ENCODE measurements at regions not wholly inside any gene's neighbourhood (a gene's known extent, or its start where the extent isn't known, plus 50 kb on each side); places are given as distances from the start of the nearest gene placed in this dataset.

GRCh38 chr1:54485416-54485815, 62.6 kb upstream of the ACOT11 start:
- no peak overlapping the region for H3K4me3 ChIP-seq (ENCODE audit: low read depth in 1 of 2, low read length in 2 of 2)
- DNase-seq (peak; percentile 23), ATAC-seq (ENCODE audit: insufficient read depth, low read depth) (no peak)
- H3K79me2 ChIP-seq (ENCODE audit: insufficient read depth, low read length) = 0 out of 2 replicates have a peak, but pooled peaks cover 3% of the 10 kb centered on the region
- no peak overlapping the region for H2AFZ ChIP-seq (ENCODE audit: low read depth, low read length)
- peaks cover 59% of the 10 kb centered on the region for H3K4me1 ChIP-seq (ENCODE audit: insufficient read depth, low read length)
- no peaks in the 10 kb centered on the region for H3K27me3 ChIP-seq (ENCODE audit: insufficient read depth, low read length, poor library complexity)
- no peaks in the 10 kb centered on the region for H3K36me3 ChIP-seq (ENCODE audit: insufficient read depth, low read length)
- no peaks in the 10 kb centered on the region for H4K20me1 ChIP-seq (ENCODE audit: insufficient read depth, low read length)
- no peaks in the 10 kb centered on the region for H3K9me3 ChIP-seq (ENCODE audit: insufficient read depth, low read length, severe bottlenecking)
- H3K4me2 ChIP-seq (ENCODE audit: insufficient read depth, low read length) = no peak overlapping the region
- no peak for TF ChIP-seq CTCF (IDR thresholded peaks at IDR 0.05; ENCODE audit: borderline replicate concordance, extremely low read depth, low read length, poor library complexity, severe bottlenecking)
- no peak for TF ChIP-seq EZH2 (IDR thresholded peaks at IDR 0.05; ENCODE audit: borderline replicate concordance, low read depth, low read length, severe bottlenecking)
- no peak overlapping the region; the same call in 1 of the 2 replicates for H3K9ac ChIP-seq (ENCODE audit: low read depth, low read length)
- peak overlapping the region; percentile 41 for H3K27ac ChIP-seq (ENCODE audit: low read length)

GRCh38 chr1:54483875-54484437, 64.1 kb upstream of the ACOT11 start:
- Histone ChIP-seq H3K9ac (ENCODE audit: low read depth, low read length) (no peak overlapping the region), H2AFZ (ENCODE audit: low read depth, low read length) (no peak overlapping the region), H3K27me3 (ENCODE audit: insufficient read depth, low read length, poor library complexity) (no peaks in the 10 kb centered on the region), H3K9me3 (ENCODE audit: insufficient read depth, low read length, severe bottlenecking) (no peaks in the 10 kb centered on the region), H3K27ac (ENCODE audit: low read length) (no peak overlapping the region), H3K4me3 (ENCODE audit: low read depth in 1 of 2, low read length in 2 of 2) (no peak overlapping the region), H3K4me1 (ENCODE audit: insufficient read depth, low read length) (peaks cover 62% of the 10 kb centered on the region), H3K4me2 (ENCODE audit: insufficient read depth, low read length) (no peak overlapping the region), H3K79me2 (ENCODE audit: insufficient read depth, low read length) (0 out of 2 replicates have a peak, but pooled peaks cover 3% of the 10 kb centered on the region), H4K20me1 (ENCODE audit: insufficient read depth, low read length) (no peaks in the 10 kb centered on the region), H3K36me3 (ENCODE audit: insufficient read depth, low read length) (no peaks in the 10 kb centered on the region)
- DNase-seq (no peak), ATAC-seq (ENCODE audit: insufficient read depth, low read depth) (no peak)
- TF ChIP-seq CTCF (IDR thresholded peaks at IDR 0.05; ENCODE audit: borderline replicate concordance, extremely low read depth, low read length, poor library complexity, severe bottlenecking) (no peak), EZH2 (IDR thresholded peaks at IDR 0.05; ENCODE audit: borderline replicate concordance, low read depth, low read length, severe bottlenecking) (no peak)

DNA sequence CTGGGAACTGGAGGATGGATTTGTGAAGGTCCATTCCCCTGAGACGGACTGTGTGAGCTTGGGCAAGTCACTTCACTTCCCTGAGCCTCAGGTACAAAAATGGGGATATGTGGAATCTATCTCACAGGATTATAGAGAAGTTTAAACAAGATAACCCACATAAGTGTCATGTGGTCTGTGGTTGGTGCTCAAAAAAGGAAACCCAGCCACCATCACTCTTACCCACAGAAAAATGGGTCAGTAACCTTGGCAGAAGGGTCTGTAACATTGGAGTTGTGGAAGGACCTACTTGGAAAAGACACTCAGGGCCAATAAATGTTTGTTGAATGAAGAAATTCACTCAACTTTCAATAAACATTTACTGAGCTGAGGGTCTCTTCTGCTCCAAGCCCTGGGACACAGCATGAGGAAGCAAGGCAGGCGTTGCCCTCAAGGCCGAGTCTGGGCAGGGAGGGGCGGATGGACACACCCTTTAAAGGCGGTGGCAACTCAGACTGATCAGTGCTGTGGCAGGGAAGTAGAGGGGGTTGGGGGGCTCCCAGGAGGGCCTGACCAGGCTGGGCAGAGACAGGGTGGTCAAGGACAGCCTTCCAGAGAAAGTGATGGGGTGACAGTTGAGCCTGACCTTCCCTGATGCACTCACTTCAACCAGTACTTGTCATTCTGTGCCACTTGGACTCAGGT, 66.7 kb upstream of the ACOT11 start:
- Histone ChIP-seq H3K27me3 (ENCODE audit: insufficient read depth, low read length, poor library complexity) (no peaks in the 10 kb centered on the region), H3K9ac (ENCODE audit: low read depth, low read length) (peak overlapping the region; percentile 43), H3K79me2 (ENCODE audit: insufficient read depth, low read length) (no peaks in the 10 kb centered on the region), H3K36me3 (ENCODE audit: insufficient read depth, low read length) (no peaks in the 10 kb centered on the region), H2AFZ (ENCODE audit: low read depth, low read length) (no peak overlapping the region), H3K4me2 (ENCODE audit: insufficient read depth, low read length) (peak overlapping the region; percentile 48), H3K27ac (ENCODE audit: low read length) (peak overlapping the region; percentile 87), H3K4me3 (ENCODE audit: low read depth in 1 of 2, low read length in 2 of 2) (peak overlapping the region in 1 of 2 experiments; percentile 1; a peak in 1 of 4 replicates), H4K20me1 (ENCODE audit: insufficient read depth, low read length) (no peaks in the 10 kb centered on the region), H3K9me3 (ENCODE audit: insufficient read depth, low read length, severe bottlenecking) (no peaks in the 10 kb centered on the region), H3K4me1 (ENCODE audit: insufficient read depth, low read length) (peaks cover 66% of the 10 kb centered on the region)
- DNase-seq = no peak
- TF ChIP-seq EZH2 (IDR thresholded peaks at IDR 0.05; ENCODE audit: borderline replicate concordance, low read depth, low read length, severe bottlenecking) (no peak), CTCF (IDR thresholded peaks at IDR 0.05; ENCODE audit: borderline replicate concordance, extremely low read depth, low read length, poor library complexity, severe bottlenecking) (no peak)
- no peak for ATAC-seq (ENCODE audit: insufficient read depth, low read depth)
